NCI-H82 (cell line): ENCODE measurements at regions not wholly inside any gene's neighbourhood (a gene's known extent, or its start where the extent isn't known, plus 50 kb on each side); places are given as distances from the start of the nearest gene placed in this dataset.
"Not testable (repeated sequence)": the region's sequence is repeated elsewhere in the genome, so short reads cannot be mapped to it uniquely, and the experiment has no call there.

ENCODE experiments used
- DNase-seq: peaks from one replicate; lab custom pipeline; 2025; lab: John Stamatoyannopoulos, UW

DNA sequence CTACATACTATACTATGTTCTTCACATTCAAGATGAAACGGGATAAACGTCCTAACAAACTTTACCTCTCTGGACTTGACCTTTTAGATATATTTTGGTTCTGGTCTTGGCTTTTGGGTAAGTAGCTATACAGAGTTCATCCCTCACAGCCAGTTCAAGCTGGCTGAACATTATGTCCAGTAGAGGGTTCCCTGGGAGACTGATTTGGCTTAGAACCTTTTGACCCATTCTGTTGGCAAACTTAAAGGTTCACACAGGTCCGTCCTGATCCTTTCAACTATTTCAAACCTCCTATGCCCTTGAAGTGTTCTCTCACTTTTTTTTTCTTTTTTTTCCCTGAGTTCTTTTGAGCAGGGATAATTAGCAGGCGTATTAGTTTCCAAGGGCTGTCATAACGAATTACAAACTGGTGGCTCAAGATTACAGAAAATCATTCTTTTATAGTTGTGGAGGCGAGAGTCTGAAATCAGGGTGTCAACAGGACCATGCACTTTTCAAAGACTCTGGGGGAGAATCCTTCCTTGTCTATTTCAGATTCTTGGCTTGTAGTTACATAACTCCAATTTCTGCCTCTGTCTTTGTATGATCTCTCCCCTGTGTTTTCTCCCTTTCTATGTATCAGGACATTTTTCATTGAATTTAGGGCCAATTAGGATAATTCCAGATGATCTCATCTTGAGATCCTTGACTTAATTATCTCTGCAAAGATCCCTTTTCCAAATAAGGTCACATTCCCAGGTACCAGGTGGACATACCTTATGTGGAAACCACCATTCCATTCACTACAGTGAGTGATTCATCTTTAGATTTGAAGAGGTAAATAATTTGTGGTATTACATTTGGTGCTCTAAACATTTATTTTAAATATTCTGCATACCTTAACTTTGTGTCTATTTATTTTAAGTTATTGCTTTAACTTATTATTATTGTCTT, 257.4 kb upstream of the USP25 start:
- DNase-seq = no peak

DNA sequence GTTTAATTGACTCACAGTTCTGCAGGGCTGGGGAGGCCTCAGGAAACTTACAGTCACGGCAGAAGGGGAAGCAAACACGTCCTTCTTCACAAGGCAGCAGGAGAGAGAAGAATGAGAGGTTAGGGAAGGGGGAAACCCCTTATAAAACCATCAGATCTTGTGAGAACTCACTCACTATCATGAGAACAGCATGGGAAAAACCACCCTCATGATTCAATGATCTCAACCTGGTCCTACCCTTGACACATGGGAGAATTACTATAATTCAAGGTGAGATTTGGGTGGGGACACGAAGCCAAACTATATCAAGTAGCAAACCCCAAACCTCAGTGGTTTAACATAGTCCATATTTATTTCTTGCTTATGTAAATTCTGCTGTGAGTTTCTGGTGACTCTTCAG, 252.0 kb upstream of the USP25 start:
- DNase-seq = not testable (repeated sequence)

GRCh38 chr21:15480160-15480559, 249.6 kb upstream of the USP25 start:
- no peak for DNase-seq

DNA sequence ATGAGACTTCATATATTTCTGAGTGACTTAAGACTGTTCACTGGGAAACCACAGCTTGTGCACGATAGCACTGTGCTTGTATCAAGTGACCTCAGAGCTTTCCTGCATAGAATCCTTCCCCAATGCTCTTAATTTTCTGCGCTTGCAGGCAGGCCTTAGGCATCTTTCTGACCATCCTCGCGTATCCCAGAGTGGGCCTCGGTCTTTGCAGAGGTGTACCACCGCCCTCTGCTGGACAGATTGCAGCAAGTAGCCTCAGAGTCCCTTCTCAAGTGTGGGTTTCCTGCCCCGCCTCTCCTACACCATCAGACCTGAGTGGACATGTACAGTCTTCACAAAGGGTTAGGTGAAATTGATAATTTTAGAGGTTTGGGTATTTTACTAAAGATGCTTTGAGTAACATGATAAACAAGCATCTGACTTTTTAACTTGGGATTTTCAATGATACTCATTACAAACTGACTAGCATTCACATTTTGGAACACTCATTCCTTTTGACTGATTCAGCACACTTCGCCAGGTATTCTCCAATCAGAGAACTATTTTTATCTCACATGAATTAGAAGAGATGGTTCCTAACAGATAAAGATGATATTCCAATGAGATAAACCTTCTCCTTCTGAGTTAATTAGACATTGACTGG, 246.5 kb upstream of the USP25 start:
- peak; percentile 91 for DNase-seq

DNA sequence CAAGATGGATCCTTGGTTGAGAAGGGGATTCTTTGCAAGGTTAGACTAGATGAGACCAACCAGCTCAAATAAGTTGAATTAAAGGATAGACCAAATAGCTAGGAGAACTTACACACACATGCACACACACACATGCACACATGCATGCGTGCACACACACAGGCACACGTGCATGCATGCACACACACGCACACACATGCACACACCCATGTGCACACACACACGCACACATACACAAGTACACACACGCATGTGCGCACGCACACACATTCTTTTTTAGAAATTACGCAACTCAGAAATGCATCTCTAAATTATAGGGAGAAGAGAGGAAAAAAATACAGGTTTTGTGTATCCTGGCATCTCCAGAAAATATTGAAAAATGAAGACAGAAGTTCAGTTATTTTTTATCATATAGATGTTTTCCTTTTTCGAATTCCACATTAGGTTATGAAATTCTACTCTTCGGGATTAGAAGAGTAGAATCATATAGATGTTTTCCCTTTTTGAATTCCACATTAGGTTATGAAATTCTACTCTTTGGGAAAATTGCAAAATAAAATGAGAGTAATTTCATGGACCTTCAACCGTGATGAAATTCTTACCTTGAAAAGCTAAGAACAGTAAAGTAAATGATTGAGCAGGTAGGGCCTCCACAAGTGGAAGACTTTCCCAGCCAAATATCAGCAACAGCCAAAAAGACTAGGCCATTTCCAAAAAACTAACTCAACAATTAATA, 243.2 kb upstream of the USP25 start:
- no peak for DNase-seq

- no peak for DNase-seq
Measured at GRCh38 chr21:15487196-15487550, 242.6 kb upstream of the USP25 start.

- DNase-seq = no peak
Measured at GRCh38 chr21:15491100-15491499, 238.7 kb upstream of the USP25 start.

DNA sequence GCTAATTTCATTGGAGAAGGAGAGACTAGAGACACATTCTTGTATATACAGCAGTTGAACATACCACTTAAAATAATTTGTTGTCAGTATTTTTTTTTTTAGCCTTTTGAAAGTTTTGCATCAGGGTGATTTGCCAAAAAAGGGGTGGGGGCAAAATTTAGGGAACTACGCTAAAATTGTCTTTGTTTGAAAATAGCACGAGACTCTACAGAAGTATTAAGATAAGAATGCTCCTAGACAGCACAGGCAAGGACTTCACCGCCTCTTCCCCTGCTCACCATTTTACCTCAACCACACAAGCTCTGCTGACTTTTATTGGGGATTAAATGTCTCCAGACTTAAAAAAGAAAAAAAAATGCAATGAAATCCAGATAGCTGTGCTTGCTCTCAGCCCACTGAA, 236.1 kb upstream of the USP25 start:
- no peak for DNase-seq

DNA sequence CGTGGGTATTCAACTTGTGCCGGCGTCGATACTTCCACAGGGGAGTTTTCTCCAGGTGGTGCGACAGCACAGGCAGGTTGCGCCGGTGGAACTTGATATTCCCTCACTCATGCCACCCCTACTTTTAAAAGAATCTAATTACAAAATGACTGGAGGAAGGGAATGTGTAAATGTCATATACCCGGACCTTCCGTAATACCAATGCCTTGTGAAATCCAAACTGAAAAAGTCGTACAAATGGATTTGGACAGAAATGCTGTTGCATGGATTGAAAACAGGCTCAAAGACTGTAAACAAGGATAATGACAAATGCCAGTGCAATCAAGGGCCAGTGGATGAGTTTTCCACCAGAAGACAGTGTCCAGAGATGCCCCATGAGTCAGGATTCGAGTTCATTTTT, 235.3 kb upstream of the USP25 start:
- DNase-seq = no peak

DNA sequence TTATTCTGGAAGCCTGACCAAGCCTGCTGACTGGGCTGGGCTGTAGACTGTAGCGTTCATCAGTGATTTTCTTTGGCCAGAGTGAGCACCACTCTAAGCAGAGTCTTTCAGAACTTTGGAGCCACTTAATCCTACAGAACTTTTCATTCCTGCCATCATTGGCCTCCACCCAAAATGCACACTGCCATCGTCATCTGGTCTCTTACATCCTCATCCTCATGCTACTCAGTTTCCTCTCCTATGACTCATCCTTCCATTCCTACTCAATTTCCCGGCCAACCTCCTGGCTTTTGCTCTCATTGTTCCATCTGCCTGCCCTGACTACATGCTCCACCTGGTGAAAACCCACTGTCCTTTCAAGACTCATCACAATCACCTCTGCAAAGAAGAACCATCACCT, 233.8 kb upstream of the USP25 start:
- DNase-seq = no peak

GRCh38 chr21:15496911-15497310, 232.9 kb upstream of the USP25 start:
- DNase-seq = no peak

GRCh38 chr21:15498455-15498854, 231.3 kb upstream of the USP25 start:
- no peak for DNase-seq

DNA sequence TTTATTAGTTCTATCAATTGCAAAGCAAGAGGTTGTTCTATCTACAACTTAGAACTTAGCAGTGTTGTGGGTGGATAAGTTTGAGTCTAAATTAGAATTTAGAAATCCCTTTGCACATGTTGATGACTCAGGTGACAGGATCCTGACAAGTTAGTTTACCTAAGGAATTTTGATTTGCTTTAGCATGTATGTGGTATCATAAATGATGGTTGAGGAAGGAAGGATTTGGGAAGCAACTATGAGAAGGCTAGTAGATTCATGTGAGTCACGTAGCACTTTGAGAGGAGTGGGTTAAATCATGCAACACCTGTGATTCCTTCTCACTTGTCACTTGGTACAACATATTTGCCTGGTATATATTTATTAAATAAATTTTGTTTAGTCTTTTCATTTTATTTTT, 223.7 kb upstream of the USP25 start:
- DNase-seq = no peak

DNA sequence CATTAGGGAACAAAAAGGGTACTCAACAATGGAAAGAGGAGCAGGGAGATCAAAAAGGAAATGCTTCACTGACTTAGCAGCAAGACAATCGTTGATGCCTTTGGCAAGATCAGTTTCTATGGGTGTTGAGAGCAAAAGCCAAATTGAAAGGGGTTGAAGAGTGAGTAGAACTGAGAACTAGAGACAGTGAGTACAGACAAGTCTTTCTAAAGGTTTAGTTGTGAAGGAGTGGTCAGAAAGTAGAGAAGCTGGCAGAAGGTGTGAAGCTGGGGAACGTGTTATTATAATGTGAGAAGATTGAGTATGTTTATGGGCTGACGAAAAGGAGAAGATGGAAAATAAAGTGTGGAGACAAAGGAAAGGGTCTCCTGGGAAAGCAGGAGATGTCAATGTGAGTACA, 221.2 kb upstream of the USP25 start:
- no peak for DNase-seq

DNA sequence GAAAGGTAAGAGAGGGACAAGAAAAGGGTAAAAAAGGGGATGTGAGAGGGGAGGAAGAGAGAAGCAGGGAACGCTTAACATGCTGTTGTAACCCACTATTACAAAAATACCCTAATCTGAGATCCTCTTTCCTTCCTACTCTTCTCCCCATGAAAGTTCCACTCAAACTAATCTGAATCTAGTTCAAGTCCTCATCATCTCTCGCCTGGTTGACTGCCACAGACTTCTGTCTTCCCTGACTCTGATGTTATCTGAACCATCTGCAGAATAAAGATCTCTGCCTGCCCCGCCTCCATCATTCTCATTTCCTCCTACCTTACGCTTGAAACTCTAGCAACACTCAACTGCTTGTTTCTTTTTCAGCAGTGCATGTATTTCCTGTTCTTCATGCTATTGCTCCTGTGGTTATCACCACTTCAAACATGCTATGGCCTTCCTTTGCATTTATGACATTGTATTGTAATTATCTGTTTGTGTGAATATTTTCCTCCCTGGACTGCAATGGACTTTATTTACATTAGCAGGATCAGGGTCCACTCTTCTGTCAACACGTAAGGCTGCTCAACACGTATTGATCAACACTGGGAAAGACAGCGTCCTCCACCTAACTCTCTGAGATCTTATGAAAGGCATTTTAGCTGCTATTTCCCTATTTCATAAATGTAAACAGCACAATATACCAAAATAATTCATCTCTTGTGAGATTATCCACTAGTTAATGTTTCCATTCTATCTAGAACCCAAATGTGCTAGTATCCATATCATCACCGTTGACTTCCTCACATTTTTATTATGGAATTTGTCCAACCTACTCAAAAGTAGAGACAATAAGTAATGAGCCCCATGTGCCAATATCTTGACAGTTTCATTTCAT, 215.5 kb upstream of the USP25 start:
- DNase-seq = no peak

DNA sequence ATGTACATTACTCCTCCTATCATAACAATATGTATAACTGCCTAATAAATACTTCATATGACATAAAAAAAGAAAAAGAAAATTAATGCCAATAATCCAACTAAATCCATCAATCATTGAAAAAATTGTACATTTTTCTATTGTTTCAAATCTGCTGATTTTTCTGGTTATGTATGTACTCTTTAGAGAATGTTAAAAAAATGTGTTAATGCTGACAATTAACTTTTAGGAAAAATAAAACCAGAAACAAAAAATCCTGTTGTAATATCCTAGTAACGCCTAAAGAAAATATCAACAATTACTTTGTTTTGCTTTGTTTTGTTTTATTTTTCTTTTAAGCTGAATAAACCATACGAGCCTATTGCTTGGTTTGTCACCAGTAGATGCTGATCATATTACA, 213.9 kb upstream of the USP25 start:
- no peak for DNase-seq

DNA sequence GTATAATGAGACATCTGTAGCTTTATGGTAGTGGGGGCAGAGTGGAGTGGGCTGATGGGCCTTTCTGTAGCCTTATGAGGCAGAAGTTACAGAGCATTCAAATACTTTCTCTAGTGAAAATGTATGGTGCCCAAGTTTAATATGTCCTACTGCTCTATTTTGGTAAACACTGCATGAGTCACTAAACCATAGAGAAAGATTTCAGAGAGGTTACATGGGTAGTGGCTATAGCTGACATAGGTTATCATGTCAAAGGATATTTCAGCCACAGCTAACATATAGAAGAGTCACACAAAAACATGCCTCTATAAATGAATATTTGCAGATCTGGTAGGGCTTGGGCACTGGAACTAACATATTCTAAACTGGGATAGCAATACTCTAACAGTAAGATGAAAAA, 212.4 kb upstream of the USP25 start:
- no peak for DNase-seq

DNA sequence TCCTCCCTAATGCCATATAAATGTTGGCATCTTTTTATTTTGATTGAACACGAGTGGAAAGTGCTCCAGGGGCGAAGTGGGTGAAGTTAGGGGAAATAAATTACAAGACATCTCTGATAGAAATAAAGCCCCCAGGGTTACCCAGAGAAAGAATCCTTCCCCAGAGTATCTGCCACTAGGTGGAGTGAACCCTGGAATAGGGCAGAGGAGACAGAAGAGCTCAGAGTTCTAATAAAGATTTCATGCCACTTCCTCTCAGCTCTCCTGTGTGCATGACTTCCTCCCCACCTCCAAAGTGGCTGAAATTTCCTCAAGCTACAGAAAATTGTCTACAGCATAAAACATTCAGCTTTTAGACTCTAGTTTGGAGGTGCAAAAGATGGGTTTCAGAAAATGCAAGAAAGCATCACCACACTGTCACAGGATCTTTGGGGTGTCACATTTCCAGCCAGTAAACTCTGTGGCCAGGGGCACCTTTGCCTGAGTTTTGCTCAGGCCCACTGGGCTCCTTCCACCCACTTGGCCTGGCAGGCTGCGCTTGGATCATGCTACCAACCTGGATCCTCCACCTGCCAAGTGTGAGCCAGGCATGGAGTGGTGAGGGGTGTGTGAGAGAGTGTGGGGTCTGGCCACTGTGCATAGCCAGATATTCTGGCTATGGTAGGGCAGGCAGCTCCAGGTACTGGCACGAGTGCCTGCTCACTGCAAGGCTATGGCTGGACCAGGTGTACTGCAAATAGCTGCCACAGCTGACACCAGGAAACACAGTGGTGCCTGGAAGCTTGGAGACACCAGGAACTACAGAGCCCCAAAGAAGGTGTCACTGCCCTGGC, 208.8 kb upstream of the USP25 start:
- peak; percentile 36 for DNase-seq

- DNase-seq = no peak
Measured at GRCh38 chr21:15521644-15522001, 208.2 kb upstream of the USP25 start.

- DNase-seq = no peak
Measured at GRCh38 chr21:15522148-15522547, 207.6 kb upstream of the USP25 start.

GRCh38 chr21:15524855-15525254, 204.9 kb upstream of the USP25 start:
- DNase-seq = no peak
